ENCODE measurements at regions not wholly inside any gene's neighbourhood (a gene's known extent, or its start where the extent isn't known, plus 50 kb on each side); places are given as distances from the start of the nearest gene placed in this dataset.

- ATAC-seq: no peak
- intact Hi-C loops (cut with DNase I, micrococcal nuclease): no loop called here
- H3K4me3 ChIP-seq: no peak overlapping the region
Measured at GRCh38 chr2:40507432-40507831, 55.5 kb upstream of the SLC8A1 start.

DNA sequence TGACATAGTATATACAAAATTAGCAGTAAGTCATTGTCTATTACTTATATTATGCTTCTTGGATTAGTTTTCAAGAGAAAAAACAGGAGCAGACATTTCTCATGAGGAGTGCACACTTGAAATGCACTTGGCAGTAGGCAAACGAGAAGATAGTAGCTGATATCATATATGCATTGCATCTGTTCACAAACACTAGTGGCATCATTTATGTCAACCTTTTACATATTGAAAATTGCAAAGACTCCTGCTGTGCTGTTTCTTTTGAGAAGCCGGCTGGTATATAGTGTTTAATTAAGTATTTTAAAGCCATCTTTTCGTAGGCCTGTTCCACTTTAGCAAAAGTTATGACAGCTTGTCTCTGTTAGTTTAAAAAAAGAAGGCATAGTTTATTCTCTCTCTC is 58.4 kb upstream of the SLC8A1 start:
- H3K4me1 ChIP-seq (ENCODE audit: low read depth): no peaks in the 10 kb centered on the region
- TF ChIP-seq, protein P1, sequence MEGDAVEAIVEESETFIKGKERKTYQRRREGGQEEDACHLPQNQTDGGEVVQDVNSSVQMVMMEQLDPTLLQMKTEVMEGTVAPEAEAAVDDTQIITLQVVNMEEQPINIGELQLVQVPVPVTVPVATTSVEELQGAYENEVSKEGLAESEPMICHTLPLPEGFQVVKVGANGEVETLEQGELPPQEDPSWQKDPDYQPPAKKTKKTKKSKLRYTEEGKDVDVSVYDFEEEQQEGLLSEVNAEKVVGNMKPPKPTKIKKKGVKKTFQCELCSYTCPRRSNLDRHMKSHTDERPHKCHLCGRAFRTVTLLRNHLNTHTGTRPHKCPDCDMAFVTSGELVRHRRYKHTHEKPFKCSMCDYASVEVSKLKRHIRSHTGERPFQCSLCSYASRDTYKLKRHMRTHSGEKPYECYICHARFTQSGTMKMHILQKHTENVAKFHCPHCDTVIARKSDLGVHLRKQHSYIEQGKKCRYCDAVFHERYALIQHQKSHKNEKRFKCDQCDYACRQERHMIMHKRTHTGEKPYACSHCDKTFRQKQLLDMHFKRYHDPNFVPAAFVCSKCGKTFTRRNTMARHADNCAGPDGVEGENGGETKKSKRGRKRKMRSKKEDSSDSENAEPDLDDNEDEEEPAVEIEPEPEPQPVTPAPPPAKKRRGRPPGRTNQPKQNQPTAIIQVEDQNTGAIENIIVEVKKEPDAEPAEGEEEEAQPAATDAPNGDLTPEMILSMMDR (IDR thresholded peaks at IDR 0.05): no peak
- DNase-seq (no peak), ATAC-seq (no peak)
- H3K9me3 ChIP-seq: no peaks in the 10 kb centered on the region
- H3K36me3 ChIP-seq (ENCODE audit: low read depth): no peaks in the 10 kb centered on the region
- H3K4me3 ChIP-seq: no peak overlapping the region
- intact Hi-C loops (cut with DNase I, micrococcal nuclease): no loop called here

More at GRCh38 chr2:40507432-40507831, 55.5 kb upstream of the SLC8A1 start:
- no peaks in the 10 kb centered on the region for H3K36me3 ChIP-seq (ENCODE audit: low read depth)
- no peaks in the 10 kb centered on the region for H3K9me3 ChIP-seq
- no peaks in the 10 kb centered on the region for H3K4me1 ChIP-seq (ENCODE audit: low read depth)
- TF ChIP-seq, protein P1 (IDR thresholded peaks at IDR 0.05): no peak
- DNase-seq: no peak

GRCh38 chr2:40511661-40512213 is 59.8 kb upstream of the SLC8A1 start:
- ATAC-seq (no peak), DNase-seq (no peak)
- no peaks in the 10 kb centered on the region for H3K4me1 ChIP-seq (ENCODE audit: low read depth)
- intact Hi-C loops (cut with DNase I, micrococcal nuclease): no loop called here
- H3K9me3 ChIP-seq: no peaks in the 10 kb centered on the region
- no peaks in the 10 kb centered on the region for H3K36me3 ChIP-seq (ENCODE audit: low read depth)
- no peak overlapping the region for H3K4me3 ChIP-seq
- TF ChIP-seq, protein P1 (IDR thresholded peaks at IDR 0.05): no peak

GRCh38 chr2:40512256-40512655 is 60.4 kb upstream of the SLC8A1 start:
- Histone ChIP-seq H3K4me3 (no peak overlapping the region), H3K36me3 (ENCODE audit: low read depth) (no peaks in the 10 kb centered on the region), H3K9me3 (no peaks in the 10 kb centered on the region), H3K4me1 (ENCODE audit: low read depth) (no peaks in the 10 kb centered on the region)
- TF ChIP-seq, protein P1 (IDR thresholded peaks at IDR 0.05): no peak
- DNase-seq (no peak), ATAC-seq (no peak)
- intact Hi-C loops (cut with DNase I, micrococcal nuclease): no loop called here

DNA sequence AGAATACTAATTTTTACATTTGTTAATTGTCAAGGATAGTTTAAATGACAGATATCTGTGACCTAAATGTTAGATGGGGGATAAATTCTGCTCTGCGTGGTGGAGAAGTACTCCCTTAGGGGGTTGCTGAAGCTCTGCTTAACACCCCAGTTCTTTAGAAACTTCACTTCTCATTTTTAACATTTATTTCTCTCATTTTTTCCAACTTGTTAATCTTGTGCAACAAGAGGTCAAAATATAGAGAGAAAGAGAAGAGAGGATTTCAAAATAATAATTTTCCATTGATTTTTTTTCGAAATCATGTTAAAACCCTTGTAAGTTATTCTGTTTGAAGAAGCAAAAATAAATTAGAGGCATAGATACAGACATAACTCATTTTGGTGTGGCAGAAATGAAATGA is 61.3 kb upstream of the SLC8A1 start:
- intact Hi-C loops (cut with DNase I, micrococcal nuclease): no loop called here

More for the DNA sequence above, 61.3 kb upstream of the SLC8A1 start:
- TF ChIP-seq, protein P1 (IDR thresholded peaks at IDR 0.05): no peak
- ATAC-seq: no peak
- DNase-seq: no peak
- no peaks in the 10 kb centered on the region for H3K9me3 ChIP-seq
- no peaks in the 10 kb centered on the region for H3K4me1 ChIP-seq (ENCODE audit: low read depth)
- H3K4me3 ChIP-seq: no peak overlapping the region
- H3K36me3 ChIP-seq (ENCODE audit: low read depth): no peaks in the 10 kb centered on the region
